ENCODE measurements at regions not wholly inside any gene's neighbourhood (a gene's known extent, or its start where the extent isn't known, plus 50 kb on each side); places are given as distances from the start of the nearest gene placed in this dataset.

- CTCF ChIA-PET (ENCODE audit: partially characterized antibody), result no interaction called here
- TF ChIP-seq MAFK (IDR thresholded peaks at IDR 0.05; ENCODE audit: low read depth, low read length), result no peak
- TF ChIP-seq KDM1A (IDR thresholded peaks at IDR 0.05; ENCODE audit: borderline replicate concordance, low read length), result no peak
- no peak for TF ChIP-seq SP2 (IDR thresholded peaks at IDR 0.05; ENCODE audit: low read length)
- TF ChIP-seq KDM5A (IDR thresholded peaks at IDR 0.05; ENCODE audit: low read length), result no peak
- no peak for TF ChIP-seq POLR2AphosphoS5 (IDR thresholded peaks at IDR 0.05; ENCODE audit: low read depth, low read length)
- TF ChIP-seq CTBP2 (IDR thresholded peaks at IDR 0.05; ENCODE audit: borderline replicate concordance, insufficient read depth, insufficient read length, low read length), result no peak
- TF ChIP-seq CBX8 (IDR thresholded peaks at IDR 0.05; ENCODE audit: borderline replicate concordance, low read depth, low read length), result no peak
- TF ChIP-seq BACH1 (IDR thresholded peaks at IDR 0.05; ENCODE audit: low read length), result no peak
- TF ChIP-seq SIN3A (conservative IDR thresholded peaks at IDR 0.05 in 1 of 2, IDR thresholded peaks at IDR 0.05 in 1 of 2; ENCODE audit: low read depth in 1 of 2, low read length in 2 of 2), result no peak
Observed at GRCh38 chr6:91874971-91875370, 1288.1 kb upstream of the MAP3K7 start.

More at GRCh38 chr6:91874971-91875370, 1288.1 kb upstream of the MAP3K7 start:
- Histone ChIP-seq H2AK5ac (ENCODE audit: low read depth, low read length) (no peak overlapping the region), H2BK120ac (replicated peaks; ENCODE audit: low read depth, low read length) (no peak overlapping the region), H3K36me3 (ENCODE audit: control insufficient read depth in 2 of 4, insufficient read depth in 4 of 4, low read length in 3 of 4) (no peaks in the 10 kb centered on the region), H4K20me1 (replicated peaks in 1 of 2; ENCODE audit: control insufficient read depth in 1 of 2, insufficient read depth in 2 of 2, low read length in 2 of 2) (no peaks in the 10 kb centered on the region), H3K23ac (ENCODE audit: insufficient read length) (no peak overlapping the region), H2BK15ac (ENCODE audit: low read length) (no peak overlapping the region), H3K79me1 (ENCODE audit: low read depth, low read length) (no peaks in the 10 kb centered on the region), H3K27ac (ENCODE audit: low read depth, low read length) (no peak overlapping the region), H3K4ac (replicated peaks; ENCODE audit: insufficient read length, low read depth, low read length) (no peak overlapping the region), H2BK5ac (ENCODE audit: low read depth, low read length) (no peak overlapping the region), H3K23me2 (ENCODE audit: low read depth, low read length) (no peaks in the 10 kb centered on the region; the same call in 1 of the 2 replicates), H3K18ac (ENCODE audit: extremely low read depth, low read length) (no peak overlapping the region), H2BK20ac (ENCODE audit: low read length) (no peak overlapping the region), H3K9ac (replicated peaks in 1 of 4; ENCODE audit: extremely low read depth in 1 of 4, low read depth in 3 of 4, low read length in 3 of 4) (no peak overlapping the region), H3K4me3 (ENCODE audit: extremely low read depth in 1 of 4, insufficient read depth in 2 of 4, low read depth in 3 of 4, low read length in 4 of 4) (no peak overlapping the region), H2AFZ (ENCODE audit: low read length) (0 out of 2 replicates have a peak overlapping the region, but pooled peaks have one; percentile 13), H3K4me1 (replicated peaks in 1 of 4; ENCODE audit: control insufficient read depth in 3 of 4, insufficient read depth in 4 of 4, low read length in 3 of 4) (no peaks in the 10 kb centered on the region), H4K91ac (replicated peaks; ENCODE audit: insufficient read length, low read length) (no peak overlapping the region), H3K79me2 (ENCODE audit: control insufficient read depth in 1 of 2, insufficient read depth in 2 of 2, low read length in 2 of 2) (no peaks in the 10 kb centered on the region), H3K9me3 (ENCODE audit: insufficient read depth in 2 of 2, low read depth in 1 of 2, low read length in 1 of 2) (no peaks in the 10 kb centered on the region), H4K5ac (ENCODE audit: insufficient read length, low read depth, low read length) (no peak overlapping the region), H3K27me3 (replicated peaks in 1 of 4; ENCODE audit: control insufficient read depth in 3 of 4, extremely low read depth in 1 of 4, insufficient read depth in 3 of 4, low read length in 3 of 4) (no peaks in the 10 kb centered on the region), H3K14ac (ENCODE audit: insufficient read length) (no peak overlapping the region), H3K56ac (replicated peaks; ENCODE audit: insufficient read length, low read depth, low read length) (no peak overlapping the region), H2BK12ac (ENCODE audit: low read depth, low read length) (no peak overlapping the region), H4K8ac (ENCODE audit: extremely low read depth, insufficient read depth, low read length) (no peak overlapping the region), H3K4me2 (ENCODE audit: insufficient read depth in 1 of 2, low read depth in 2 of 2, low read length in 2 of 2) (no peak overlapping the region)
- FAIRE-seq (no peak), DNase-seq (ENCODE audit: low read depth in 1 of 2, low spot score in 2 of 2) (no peak)
- POLR2A ChIA-PET (ENCODE audit: partially characterized antibody), result no interaction called here
- 95% methylated on average over 3 of the region's 3 CpGs; no CpG with 5 or more reads in 1 of the 2 experiments for WGBS, 2 experiments (ENCODE audit: extremely low coverage in 1 of 2, insufficient coverage in 1 of 2, insufficient read length in 1 of 2, insufficient replicate concordance in 2 of 2, low coverage in 1 of 2, low lambda C conversion rate in 2 of 2, missing lambda C conversion rate in 1 of 2)

All from H1 (cell line).